MM.1S (cell line): ENCODE measurements at regions not wholly inside any gene's neighbourhood (a gene's known extent, or its start where the extent isn't known, plus 50 kb on each side); places are given as distances from the start of the nearest gene placed in this dataset.

Source experiments
- DNase-seq: peaks from one replicate; pipeline ENCODE4 v3.0.0-alpha.2; 2015
- H2AFZ ChIP-seq: fragments of 300-600 bp; sonication (generic); 2 replicates; pipeline ENCODE4 v1.6.0; 2016; ENCODE audit warnings: antibody characterized with exemption, low read length
- H3F3A ChIP-seq: fragments of 300-600 bp; sonication (generic); 2 replicates; pipeline ENCODE4 v1.6.1; 2016; ENCODE audit warnings: mild to moderate bottlenecking, antibody characterized with exemption, low read length, moderate library complexity, mixed read lengths; ENCODE audit not compliant: insufficient read depth
- H3K27ac ChIP-seq: fragments of 300-600 bp; sonication (generic); 2 replicates; pipeline ENCODE4 v1.5.1; 2016; ENCODE audit warnings: mild to moderate bottlenecking, low read length
- H3K27me3 ChIP-seq: fragments of 300-600 bp; sonication (generic); replicated peaks from 2 replicates; pipeline ENCODE4 v1.6.0; 2016; ENCODE audit warnings: low read length; ENCODE audit not compliant: insufficient read depth
- H3K36me3 ChIP-seq: fragments of 300-600 bp; sonication (generic); replicated peaks from 2 replicates; pipeline ENCODE4 v1.6.1; 2016; ENCODE audit warnings: mild to moderate bottlenecking, low read length, mixed read lengths; ENCODE audit not compliant: insufficient read depth
- H3K4me1 ChIP-seq: fragments of 300-600 bp; sonication (generic); 2 replicates; pipeline ENCODE4 v1.6.1; 2016; ENCODE audit warnings: low read length, mixed read lengths
- H3K4me2 ChIP-seq: fragments of 300-600 bp; sonication (generic); 2 replicates; pipeline ENCODE4 v1.6.0; 2016; ENCODE audit warnings: low read depth, low read length
- H3K4me3 ChIP-seq: fragments of 300-600 bp; sonication (generic); 2 replicates; pipeline ENCODE4 v1.5.1; 2016; ENCODE audit warnings: low read length, mixed read lengths
- H3K79me2 ChIP-seq: fragments of 300-600 bp; sonication (generic); 2 replicates; pipeline ENCODE4 v1.6.1; 2016; ENCODE audit warnings: mixed run types, low read length, mixed read lengths
- H3K9ac ChIP-seq: fragments of 300-600 bp; sonication (generic); 2 replicates; pipeline ENCODE4 v1.6.1; 2016; ENCODE audit warnings: low read length, mixed read lengths
- H3K9me2 ChIP-seq: fragments of 300-600 bp; sonication (generic); replicated peaks from 2 replicates; pipeline ENCODE4 v1.6.1; 2016; ENCODE audit warnings: mild to moderate bottlenecking, low read length, mixed read lengths; ENCODE audit not compliant: insufficient read depth
- H3K9me3 ChIP-seq: fragments of 300-600 bp; sonication (generic); replicated peaks from 2 replicates; pipeline ENCODE4 v1.6.1; 2016; ENCODE audit warnings: mild to moderate bottlenecking, low read length, mixed read lengths; ENCODE audit not compliant: insufficient read depth
- H4K20me1 ChIP-seq: fragments of 300-600 bp; sonication (generic); 2 replicates; pipeline ENCODE4 v1.6.1; 2016; ENCODE audit warnings: mild to moderate bottlenecking, low read length, moderate library complexity, mixed read lengths; ENCODE audit not compliant: insufficient read depth
- CTCF ChIP-seq: fragments of 300-600 bp; sonication (generic); IDR thresholded peaks from 2 replicates; pipeline ENCODE4 v1.5.1; 2016; ENCODE audit warnings: antibody characterized with exemption, low read length, mixed read lengths
- EZH2 ChIP-seq: fragments of 300-600 bp; sonication (generic); optimal IDR thresholded peaks from 2 replicates; pipeline ENCODE3; 2017; ENCODE audit warnings: low read depth, mild to moderate bottlenecking, antibody characterized with exemption, low read length, mixed read lengths
- EZH2phosphoT487 ChIP-seq: fragments of 300-600 bp; sonication (generic); IDR thresholded peaks from 2 replicates; pipeline ENCODE4 v1.6.1; 2018; ENCODE audit warnings: antibody characterized with exemption, low read length

- no peak overlapping the region for H3K27ac ChIP-seq
- H3K9me3 ChIP-seq, result no peaks in the 10 kb centered on the region
- no peaks in the 10 kb centered on the region for H3K27me3 ChIP-seq
- no peaks in the 10 kb centered on the region for H3K9me2 ChIP-seq
- H3K79me2 ChIP-seq, result no peaks in the 10 kb centered on the region
- H3K9ac ChIP-seq, result no peak overlapping the region
- TF ChIP-seq EZH2phosphoT487, result no peak
- no peak for TF ChIP-seq EZH2
- no peak for TF ChIP-seq CTCF
- no peaks in the 10 kb centered on the region for H3F3A ChIP-seq
- H3K36me3 ChIP-seq, result no peaks in the 10 kb centered on the region
- H3K4me2 ChIP-seq, result no peak overlapping the region
- no peaks in the 10 kb centered on the region for H3K4me1 ChIP-seq
- no peak overlapping the region for H3K4me3 ChIP-seq
- no peaks in the 10 kb centered on the region for H4K20me1 ChIP-seq
- H2AFZ ChIP-seq, result no peak overlapping the region
- no peak for DNase-seq
These were observed 490.9 kb downstream of the SHISA9 start for GRCh38 chr16:13392341-13392740.

DNA sequence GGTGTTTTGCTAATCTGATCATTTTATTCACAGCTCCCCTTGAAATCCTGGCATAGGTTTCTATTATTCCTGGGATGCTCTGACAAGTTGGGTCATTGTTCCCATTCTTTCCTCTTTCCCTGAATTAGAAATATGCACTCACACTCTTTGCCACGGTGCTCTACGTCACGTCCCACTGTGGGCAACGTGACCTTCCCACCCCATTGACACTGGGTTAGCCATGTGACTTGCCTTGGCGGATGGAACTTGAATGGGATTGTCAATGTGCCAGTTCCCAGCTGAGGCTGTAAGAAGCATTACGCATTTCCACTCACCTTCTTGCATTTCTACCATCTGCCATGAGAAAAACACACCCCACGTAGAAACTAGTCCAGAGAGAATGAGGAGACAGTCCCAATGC is 492.4 kb downstream of the SHISA9 start:
- Histone ChIP-seq H3K79me2 (no peaks in the 10 kb centered on the region), H3K4me1 (no peaks in the 10 kb centered on the region), H3K36me3 (no peaks in the 10 kb centered on the region), H3K9me3 (no peaks in the 10 kb centered on the region), H2AFZ (no peak overlapping the region), H3K27me3 (no peaks in the 10 kb centered on the region), H3F3A (no peaks in the 10 kb centered on the region), H3K4me3 (no peak overlapping the region), H3K9ac (no peak overlapping the region), H3K4me2 (no peak overlapping the region), H4K20me1 (no peaks in the 10 kb centered on the region), H3K27ac (no peak overlapping the region), H3K9me2 (no peaks in the 10 kb centered on the region)
- TF ChIP-seq CTCF, result no peak
- TF ChIP-seq EZH2, result no peak
- TF ChIP-seq EZH2phosphoT487, result no peak
- DNase-seq, result no peak

DNA sequence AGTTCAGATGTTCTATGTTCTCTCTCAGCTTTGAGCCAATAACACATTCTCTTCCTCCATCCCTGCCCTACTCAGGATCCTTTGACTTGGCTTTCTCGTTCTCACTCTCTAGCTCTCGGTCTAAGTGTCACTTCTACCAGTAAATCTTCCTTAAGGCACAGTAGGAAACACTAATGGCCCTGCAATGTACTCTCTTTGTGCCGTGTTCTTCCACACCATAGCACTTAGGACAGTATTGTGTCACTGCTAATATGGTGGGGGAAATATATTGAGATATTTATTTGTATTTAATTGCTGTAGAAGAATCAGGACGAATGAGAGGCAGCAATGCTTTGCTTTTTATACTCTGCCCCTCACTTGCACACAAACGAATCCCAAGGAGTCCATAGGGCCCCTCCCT is 493.1 kb downstream of the SHISA9 start:
- H3K9ac ChIP-seq, result no peak overlapping the region
- H2AFZ ChIP-seq, result no peak overlapping the region
- H4K20me1 ChIP-seq, result no peaks in the 10 kb centered on the region
- no peaks in the 10 kb centered on the region for H3K9me3 ChIP-seq
- H3K27ac ChIP-seq, result no peak overlapping the region
- no peak overlapping the region for H3K4me3 ChIP-seq
- TF ChIP-seq CTCF (no peak), EZH2 (no peak), EZH2phosphoT487 (no peak)
- no peaks in the 10 kb centered on the region for H3K79me2 ChIP-seq
- no peak overlapping the region for H3K4me2 ChIP-seq
- no peaks in the 10 kb centered on the region for H3K9me2 ChIP-seq
- no peak for DNase-seq
- H3K36me3 ChIP-seq, result no peaks in the 10 kb centered on the region
- H3K27me3 ChIP-seq, result no peaks in the 10 kb centered on the region
- H3F3A ChIP-seq, result no peaks in the 10 kb centered on the region
- no peaks in the 10 kb centered on the region for H3K4me1 ChIP-seq

- Histone ChIP-seq H3K4me1 (no peaks in the 10 kb centered on the region), H2AFZ (no peak overlapping the region), H3K79me2 (no peaks in the 10 kb centered on the region), H3K9me2 (no peaks in the 10 kb centered on the region), H3K27ac (no peak overlapping the region), H4K20me1 (no peaks in the 10 kb centered on the region), H3K4me2 (no peak overlapping the region), H3K9ac (no peak overlapping the region), H3K4me3 (no peak overlapping the region), H3K36me3 (no peaks in the 10 kb centered on the region), H3F3A (no peaks in the 10 kb centered on the region), H3K9me3 (no peaks in the 10 kb centered on the region), H3K27me3 (no peaks in the 10 kb centered on the region)
- TF ChIP-seq EZH2, result no peak
- DNase-seq, result no peak
These were observed 495.7 kb downstream of the SHISA9 start for GRCh38 chr16:13397126-13397525.
